ENCODE measurements at regions not wholly inside any gene's neighbourhood (a gene's known extent, or its start where the extent isn't known, plus 50 kb on each side); places are given as distances from the start of the nearest gene placed in this dataset.

GRCh38 chr12:131260251-131260905, 306.7 kb downstream of the ADGRD1 start:
- no peak overlapping the region for H3K4me3 ChIP-seq (ENCODE audit: low read depth, low read length, poor library complexity, severe bottlenecking)
- H3K9me3 ChIP-seq (ENCODE audit: low read depth, low read length, poor library complexity, severe bottlenecking), result no peaks in the 10 kb centered on the region
- ChIA-PET POLR2A (ENCODE audit: low non-redundant PET) (no interaction called here), CTCF (no interaction called here)
- H3K27ac ChIP-seq (ENCODE audit: low read depth, low read length, poor library complexity, severe bottlenecking), result no peak overlapping the region
- intact Hi-C loops (cut with micrococcal nuclease; ENCODE audit: unreplicated experiment), result no loop called here
- DNase-seq (ENCODE audit: low spot score), result no peak
- no peaks in the 10 kb centered on the region for H3K4me1 ChIP-seq (ENCODE audit: insufficient read depth, low read length, poor library complexity, severe bottlenecking)
- BruUV-seq (replicated peaks), result no TSS peak
- peaks cover 6% of the 10 kb centered on the region for H3K27me3 ChIP-seq (replicated peaks; ENCODE audit: insufficient read depth, low read depth, low read length, poor library complexity)
- no peaks in the 10 kb centered on the region for H3K36me3 ChIP-seq (ENCODE audit: insufficient read depth, low read length, poor library complexity, severe bottlenecking)
- TF ChIP-seq, protein P1, sequence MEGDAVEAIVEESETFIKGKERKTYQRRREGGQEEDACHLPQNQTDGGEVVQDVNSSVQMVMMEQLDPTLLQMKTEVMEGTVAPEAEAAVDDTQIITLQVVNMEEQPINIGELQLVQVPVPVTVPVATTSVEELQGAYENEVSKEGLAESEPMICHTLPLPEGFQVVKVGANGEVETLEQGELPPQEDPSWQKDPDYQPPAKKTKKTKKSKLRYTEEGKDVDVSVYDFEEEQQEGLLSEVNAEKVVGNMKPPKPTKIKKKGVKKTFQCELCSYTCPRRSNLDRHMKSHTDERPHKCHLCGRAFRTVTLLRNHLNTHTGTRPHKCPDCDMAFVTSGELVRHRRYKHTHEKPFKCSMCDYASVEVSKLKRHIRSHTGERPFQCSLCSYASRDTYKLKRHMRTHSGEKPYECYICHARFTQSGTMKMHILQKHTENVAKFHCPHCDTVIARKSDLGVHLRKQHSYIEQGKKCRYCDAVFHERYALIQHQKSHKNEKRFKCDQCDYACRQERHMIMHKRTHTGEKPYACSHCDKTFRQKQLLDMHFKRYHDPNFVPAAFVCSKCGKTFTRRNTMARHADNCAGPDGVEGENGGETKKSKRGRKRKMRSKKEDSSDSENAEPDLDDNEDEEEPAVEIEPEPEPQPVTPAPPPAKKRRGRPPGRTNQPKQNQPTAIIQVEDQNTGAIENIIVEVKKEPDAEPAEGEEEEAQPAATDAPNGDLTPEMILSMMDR (conservative IDR thresholded peaks at IDR 0.05; ENCODE audit: low read depth, low read length), result no peak
- no peak for TF ChIP-seq EZH2 (IDR thresholded peaks at IDR 0.05; ENCODE audit: borderline replicate concordance, low read depth, low read length, poor library complexity, severe bottlenecking)

- DNase-seq (ENCODE audit: low spot score), result no peak
- no peaks in the 10 kb centered on the region for H3K4me1 ChIP-seq (ENCODE audit: insufficient read depth, low read length, poor library complexity, severe bottlenecking)
- no peaks in the 10 kb centered on the region for H3K36me3 ChIP-seq (ENCODE audit: insufficient read depth, low read length, poor library complexity, severe bottlenecking)
- no TSS peak for BruUV-seq (replicated peaks)
- no peak for TF ChIP-seq EZH2 (IDR thresholded peaks at IDR 0.05; ENCODE audit: borderline replicate concordance, low read depth, low read length, poor library complexity, severe bottlenecking)
- TF ChIP-seq, protein P1 (conservative IDR thresholded peaks at IDR 0.05; ENCODE audit: low read depth, low read length), result no peak
- CTCF ChIA-PET, result no interaction called here
- H3K27me3 ChIP-seq (replicated peaks; ENCODE audit: insufficient read depth, low read depth, low read length, poor library complexity), result peaks cover 6% of the 10 kb centered on the region
- POLR2A ChIA-PET (ENCODE audit: low non-redundant PET), result no interaction called here
- H3K4me3 ChIP-seq (ENCODE audit: low read depth, low read length, poor library complexity, severe bottlenecking), result no peak overlapping the region
- no peaks in the 10 kb centered on the region for H3K9me3 ChIP-seq (ENCODE audit: low read depth, low read length, poor library complexity, severe bottlenecking)
- intact Hi-C loops (cut with micrococcal nuclease; ENCODE audit: unreplicated experiment), result no loop called here
- no peak overlapping the region for H3K27ac ChIP-seq (ENCODE audit: low read depth, low read length, poor library complexity, severe bottlenecking)
Measured at GRCh38 chr12:131260954-131261353, 307.2 kb downstream of the ADGRD1 start.

- ChIA-PET POLR2A (ENCODE audit: low non-redundant PET) (no interaction called here), CTCF (no interaction called here)
- Histone ChIP-seq H3K9me3 (ENCODE audit: low read depth, low read length, poor library complexity, severe bottlenecking) (no peaks in the 10 kb centered on the region), H3K27ac (ENCODE audit: low read depth, low read length, poor library complexity, severe bottlenecking) (no peak overlapping the region), H3K36me3 (ENCODE audit: insufficient read depth, low read length, poor library complexity, severe bottlenecking) (no peaks in the 10 kb centered on the region), H3K27me3 (replicated peaks; ENCODE audit: insufficient read depth, low read depth, low read length, poor library complexity) (peaks cover 6% of the 10 kb centered on the region), H3K4me1 (ENCODE audit: insufficient read depth, low read length, poor library complexity, severe bottlenecking) (no peaks in the 10 kb centered on the region), H3K4me3 (ENCODE audit: low read depth, low read length, poor library complexity, severe bottlenecking) (no peak overlapping the region)
- no TSS peak for BruUV-seq (replicated peaks)
- no peak for DNase-seq (ENCODE audit: low spot score)
- TF ChIP-seq EZH2 (IDR thresholded peaks at IDR 0.05; ENCODE audit: borderline replicate concordance, low read depth, low read length, poor library complexity, severe bottlenecking), result no peak
- TF ChIP-seq, protein P1 (conservative IDR thresholded peaks at IDR 0.05; ENCODE audit: low read depth, low read length), result no peak
- intact Hi-C loops (cut with micrococcal nuclease; ENCODE audit: unreplicated experiment), result no loop called here
Measured at GRCh38 chr12:131261906-131262305, 308.2 kb downstream of the ADGRD1 start.
